GM18520 (cell line): ENCODE measurements at regions not wholly inside any gene's neighbourhood (a gene's known extent, or its start where the extent isn't known, plus 50 kb on each side); places are given as distances from the start of the nearest gene placed in this dataset.
"Not testable (repeated sequence)": the region's sequence is repeated elsewhere in the genome, so short reads cannot be mapped to it uniquely, and the experiment has no call there.

Experiments
- ATAC-seq: cut with Tn5 transposase; IDR thresholded peaks from one replicate; pipeline ENCODE4 v1.9.1; 2021; ENCODE audit not compliant: unreplicated experiment

DNA sequence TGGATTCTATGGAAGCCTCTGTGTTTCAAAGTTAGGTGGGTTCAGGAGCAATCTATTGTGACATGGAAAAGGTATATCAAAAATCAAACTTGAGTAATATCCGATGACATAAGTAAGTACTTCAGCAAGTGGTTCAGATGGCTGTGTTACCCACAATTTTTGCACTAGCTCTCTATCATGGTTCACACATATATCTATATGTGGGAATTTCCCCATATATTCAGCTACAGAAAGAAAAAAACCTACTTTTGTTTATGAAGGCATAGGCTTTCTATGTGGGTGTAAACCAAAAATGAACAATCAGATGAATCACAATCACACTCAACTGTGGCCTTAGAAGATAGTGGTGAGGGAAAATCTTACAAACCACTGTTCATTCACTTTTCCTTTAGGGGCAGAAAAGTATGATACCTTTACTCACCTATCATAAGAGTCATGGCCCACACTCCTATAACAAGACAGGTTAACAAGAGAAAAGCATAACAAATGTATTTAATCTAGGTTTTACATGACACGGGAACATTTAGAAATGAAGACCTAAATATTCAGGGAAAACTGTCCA is 449.6 kb upstream of the HTR1E start:
- no peak for ATAC-seq

DNA sequence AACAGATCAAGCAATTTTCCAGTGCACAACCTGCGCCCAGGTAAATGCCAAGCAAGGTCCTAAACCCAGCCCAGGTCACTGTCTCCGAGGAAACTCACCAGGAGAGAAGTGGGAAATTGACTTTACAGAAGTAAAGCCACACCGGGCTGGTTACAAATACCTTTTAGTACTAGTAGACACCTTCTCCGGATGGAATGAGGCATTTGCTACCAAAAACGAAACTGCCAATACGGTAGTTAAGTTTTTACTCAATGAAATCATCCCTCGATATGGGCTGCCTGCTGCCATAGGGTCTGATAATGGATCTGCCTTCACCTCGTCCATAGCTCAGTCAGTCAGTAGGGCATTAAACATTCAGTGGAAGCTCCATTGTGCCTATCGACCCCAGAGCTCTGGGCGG is 459.0 kb upstream of the HTR1E start:
- not testable (repeated sequence) for ATAC-seq

DNA sequence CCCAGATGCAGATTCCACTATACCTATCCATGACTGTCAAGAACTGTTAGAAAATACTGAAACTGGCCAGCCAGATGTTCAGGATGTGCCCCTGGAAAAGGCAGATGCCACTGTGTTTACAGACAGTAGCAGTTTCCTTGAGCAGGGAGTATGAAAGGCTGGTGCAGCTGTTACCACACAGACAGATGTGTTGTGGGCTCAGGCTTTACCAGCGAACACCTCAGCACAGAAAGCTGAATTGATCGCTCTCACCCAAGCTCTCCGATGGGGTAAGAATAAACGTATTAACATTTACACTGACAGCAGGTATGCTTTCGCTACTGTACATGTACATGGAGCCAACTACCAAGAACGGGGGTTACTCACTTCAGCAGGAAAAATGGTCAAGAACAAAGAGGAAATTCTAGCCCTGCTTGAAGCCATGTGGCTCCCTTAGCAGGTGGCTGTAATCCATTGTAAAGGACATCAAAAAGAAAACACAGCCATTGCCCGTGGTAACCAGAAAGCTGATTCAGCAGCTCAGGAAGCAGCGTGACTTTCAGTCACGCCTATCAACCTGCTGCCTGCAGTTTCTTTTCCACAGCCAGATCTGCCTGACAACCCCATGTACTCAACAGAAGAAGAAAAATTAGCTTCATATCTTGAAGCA is 459.7 kb upstream of the HTR1E start:
- ATAC-seq = no peak

DNA sequence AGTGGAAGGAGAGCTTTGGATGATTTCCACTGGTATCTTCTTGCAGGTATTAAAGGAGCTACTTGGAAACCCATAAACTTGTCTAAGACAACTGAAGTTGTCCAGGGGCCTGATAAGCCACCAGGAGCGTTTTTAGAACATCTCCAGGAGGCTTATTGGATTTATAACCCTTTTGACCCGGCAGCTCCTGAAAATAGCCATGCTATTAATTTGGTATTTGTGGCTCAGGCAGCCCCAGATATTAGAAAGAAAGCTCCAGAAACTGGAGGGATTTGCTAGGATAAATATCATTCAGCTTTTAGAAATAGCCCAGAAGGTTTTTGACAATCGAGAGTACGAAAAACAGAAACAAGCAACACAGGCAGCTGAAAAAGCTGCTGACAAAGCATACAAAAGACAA is 461.0 kb upstream of the HTR1E start:
- no peak for ATAC-seq

DNA sequence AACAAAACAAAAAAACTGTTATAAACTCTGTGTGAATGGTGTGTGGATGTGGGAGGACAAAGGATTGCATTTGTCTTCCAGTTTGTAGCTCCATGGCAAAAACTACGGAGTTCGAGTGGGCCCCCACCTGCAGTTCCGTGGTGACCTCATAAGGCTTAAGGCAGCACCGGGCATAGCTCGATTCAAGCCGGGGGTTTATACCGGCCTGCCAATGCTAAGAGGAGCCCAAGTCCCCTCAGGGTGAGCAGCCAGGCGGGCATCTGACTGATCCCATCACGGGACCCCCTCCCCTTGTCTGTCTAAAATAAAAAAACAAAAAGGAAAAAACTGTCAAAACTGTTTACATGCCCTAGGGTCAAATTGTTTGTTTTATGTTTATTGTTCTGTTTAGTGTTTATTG is 463.2 kb upstream of the HTR1E start:
- ATAC-seq = no peak

DNA sequence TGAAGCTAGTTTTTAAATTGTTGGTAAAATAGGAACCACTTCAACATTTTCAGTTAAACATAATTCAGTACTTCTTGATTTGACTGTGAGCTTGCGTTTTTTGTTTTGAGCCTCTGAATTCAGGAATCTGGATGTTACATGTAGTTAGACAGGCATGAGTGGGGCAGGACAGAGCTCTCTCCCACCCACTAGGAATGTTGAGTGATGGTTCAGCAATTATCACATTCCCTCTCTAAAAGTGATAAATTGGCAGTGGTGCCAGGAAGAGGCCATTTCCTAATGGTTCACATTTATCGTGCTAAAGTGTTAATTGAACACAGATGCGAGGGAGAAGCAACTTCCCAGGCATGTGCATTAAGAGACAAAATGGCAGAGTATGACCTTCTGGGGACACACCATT is 465.5 kb upstream of the HTR1E start:
- ATAC-seq = no peak

DNA sequence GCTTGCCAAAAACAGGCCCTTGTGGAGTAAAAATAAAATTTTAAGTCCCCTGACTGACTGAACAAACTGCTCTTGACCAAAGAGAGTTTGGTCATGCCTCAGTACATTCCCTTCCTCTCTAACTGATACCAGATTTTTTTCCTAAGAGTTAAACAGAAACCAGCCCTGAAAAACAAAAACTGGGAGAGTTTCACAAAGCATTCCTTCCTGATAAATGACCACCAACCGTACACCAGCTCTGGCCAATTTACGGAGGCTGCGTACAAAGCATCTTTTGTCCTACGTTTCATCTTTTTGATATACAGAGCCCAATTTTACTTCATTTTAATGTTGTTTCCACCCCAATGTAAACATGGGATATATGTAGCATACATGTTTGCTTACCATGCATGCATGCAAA is 477.4 kb upstream of the HTR1E start:
- ATAC-seq = no peak

DNA sequence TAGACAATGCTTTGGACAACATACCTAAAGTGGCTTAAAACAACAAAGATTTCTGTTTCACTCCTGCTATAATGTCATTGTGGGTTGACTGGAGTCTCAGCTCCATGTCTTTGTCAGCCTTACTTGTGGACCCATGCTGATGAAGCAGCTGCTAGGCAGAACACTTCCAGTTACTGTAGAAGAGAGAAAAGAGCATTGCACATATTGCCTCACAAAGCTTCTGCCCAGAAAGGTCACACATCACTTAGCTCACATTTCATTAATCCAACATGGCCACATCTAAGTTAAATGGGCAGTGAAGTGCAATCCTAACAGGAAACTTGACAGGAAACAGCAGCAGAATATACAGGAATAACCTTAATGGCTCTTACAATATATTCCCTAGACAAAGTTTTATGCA is 480.5 kb upstream of the HTR1E start:
- ATAC-seq = no peak

DNA sequence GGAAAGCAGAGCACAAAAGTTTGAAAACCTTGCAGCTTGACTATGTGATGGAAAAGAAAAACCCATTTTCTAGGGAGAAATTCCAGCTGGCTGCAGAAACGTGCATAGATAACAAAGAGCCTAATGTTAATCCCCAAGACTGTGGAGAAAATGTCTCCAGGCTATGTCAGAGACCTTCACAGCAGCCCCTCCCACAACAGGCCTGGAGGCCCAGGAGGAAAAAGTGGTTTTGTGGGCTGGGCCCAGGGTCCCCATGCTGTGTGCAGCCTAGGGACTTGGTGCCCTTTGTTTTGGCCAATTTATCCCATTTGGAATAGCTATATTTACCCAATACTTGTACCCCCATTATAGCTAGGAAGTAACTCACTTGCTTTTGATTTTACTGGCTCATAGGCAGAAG is 484.1 kb upstream of the HTR1E start:
- ATAC-seq = no peak

DNA sequence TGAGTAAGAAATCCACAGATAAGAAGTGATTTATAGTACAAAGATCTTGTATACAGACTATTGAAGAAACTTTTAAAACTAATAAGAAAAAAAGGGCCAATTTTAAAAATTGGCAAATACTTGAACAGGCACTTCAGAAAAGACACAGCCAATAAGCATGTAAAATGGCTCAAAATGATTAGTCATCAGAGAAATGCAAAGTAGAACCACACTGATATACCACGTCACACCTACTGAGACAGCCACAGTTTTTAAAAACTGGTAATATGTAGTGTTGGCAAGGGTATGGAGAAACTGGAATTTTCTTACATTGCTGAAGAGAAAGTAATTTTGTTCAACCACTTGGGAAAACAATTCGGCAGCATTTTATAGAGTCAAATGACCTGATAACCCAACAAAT is 488.9 kb upstream of the HTR1E start:
- no peak for ATAC-seq

DNA sequence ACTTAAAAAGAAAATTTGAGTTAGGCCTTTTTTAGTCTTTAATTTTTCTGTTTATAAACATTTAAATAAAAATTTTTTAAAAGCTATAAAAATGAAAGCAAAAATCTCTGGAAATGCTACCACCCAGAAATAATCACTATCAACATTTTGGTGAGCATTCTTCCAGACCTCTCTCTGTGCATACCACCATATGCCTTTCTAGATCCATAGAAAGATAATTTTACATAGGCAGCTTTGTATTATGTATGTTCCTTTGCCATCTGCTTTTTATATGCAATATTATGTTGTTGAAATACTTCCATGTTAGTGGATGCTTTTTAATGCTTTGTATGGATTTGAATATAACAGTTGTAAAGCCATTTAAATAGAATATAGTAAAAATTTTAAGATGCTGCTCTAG is 496.7 kb upstream of the HTR1E start:
- ATAC-seq = no peak

DNA sequence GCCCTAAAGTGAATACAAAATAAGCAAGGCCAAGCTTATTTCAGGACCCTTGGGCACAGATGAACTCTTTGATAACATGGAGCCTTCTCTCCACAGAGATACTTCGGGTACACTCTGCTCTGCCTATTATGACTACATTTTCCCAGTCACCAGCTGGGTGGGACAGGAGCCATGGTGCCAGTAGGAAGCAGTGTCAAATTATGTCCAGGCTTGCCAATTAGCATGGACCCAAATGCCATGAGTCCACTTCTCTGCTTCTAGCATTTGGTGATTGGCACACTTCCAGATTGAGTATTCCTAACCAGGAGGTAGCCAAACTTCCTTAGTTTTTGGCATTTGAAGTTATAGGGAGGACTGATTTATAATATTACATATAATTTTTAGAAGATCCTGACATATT is 513.8 kb upstream of the HTR1E start:
- no peak for ATAC-seq

DNA sequence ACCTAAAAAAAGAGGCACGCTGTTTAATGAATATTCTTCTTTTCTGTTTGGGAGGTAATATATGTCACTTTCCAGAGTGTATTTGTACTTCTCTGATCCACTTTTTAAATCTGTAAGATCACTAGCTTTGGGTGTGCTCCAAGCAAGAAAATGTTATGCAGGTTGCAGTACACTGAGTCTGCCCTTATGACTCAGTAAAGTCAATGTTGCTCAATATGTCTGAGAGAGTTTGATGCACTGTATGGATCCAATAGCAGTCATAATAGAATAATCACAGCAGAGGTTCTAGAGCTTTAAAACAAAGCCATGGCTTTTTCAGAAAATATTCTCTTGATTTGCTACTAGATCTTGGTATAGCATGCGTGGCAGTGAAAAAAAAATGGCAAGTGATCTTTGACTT is 525.3 kb upstream of the HTR1E start:
- no peak for ATAC-seq

DNA sequence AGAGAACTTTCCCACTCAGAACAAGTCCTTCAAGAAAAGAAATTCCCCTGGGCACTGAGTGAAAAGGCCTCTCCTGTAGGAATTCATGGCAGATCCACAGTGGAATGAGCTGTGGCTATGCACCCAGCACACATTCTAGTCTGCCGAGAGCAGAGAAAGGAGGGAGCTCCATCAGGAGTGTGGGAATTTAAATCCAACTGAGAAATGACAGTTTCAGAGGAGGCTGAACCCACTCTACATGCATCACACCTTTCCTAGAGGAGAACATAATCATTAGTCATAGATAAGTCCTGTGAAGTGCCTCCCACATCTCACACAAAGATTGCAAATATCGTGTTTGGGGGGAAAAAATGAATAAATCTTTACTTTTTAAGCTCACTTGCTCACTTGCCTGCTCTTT is 530.2 kb upstream of the HTR1E start:
- ATAC-seq = no peak

DNA sequence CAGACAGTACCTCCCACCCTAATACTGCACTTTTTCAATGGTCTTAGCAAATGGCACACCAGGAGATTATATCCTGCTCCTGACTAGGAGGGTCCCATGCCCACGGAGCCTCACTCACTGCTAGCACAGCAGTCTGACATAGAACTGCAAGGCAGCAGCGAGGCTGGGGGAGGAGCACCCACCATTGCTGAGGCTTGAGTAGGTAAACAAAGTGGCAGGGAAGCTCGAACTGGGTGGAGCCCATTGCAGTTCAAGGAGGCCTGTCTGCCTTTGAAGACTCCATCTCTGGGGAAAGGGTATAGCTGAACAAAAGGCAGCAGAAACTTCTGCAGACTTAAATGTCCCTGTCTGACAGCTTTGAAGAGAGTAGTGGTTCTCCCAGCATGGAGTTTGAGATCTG is 544.5 kb upstream of the HTR1E start:
- not testable (repeated sequence) for ATAC-seq

DNA sequence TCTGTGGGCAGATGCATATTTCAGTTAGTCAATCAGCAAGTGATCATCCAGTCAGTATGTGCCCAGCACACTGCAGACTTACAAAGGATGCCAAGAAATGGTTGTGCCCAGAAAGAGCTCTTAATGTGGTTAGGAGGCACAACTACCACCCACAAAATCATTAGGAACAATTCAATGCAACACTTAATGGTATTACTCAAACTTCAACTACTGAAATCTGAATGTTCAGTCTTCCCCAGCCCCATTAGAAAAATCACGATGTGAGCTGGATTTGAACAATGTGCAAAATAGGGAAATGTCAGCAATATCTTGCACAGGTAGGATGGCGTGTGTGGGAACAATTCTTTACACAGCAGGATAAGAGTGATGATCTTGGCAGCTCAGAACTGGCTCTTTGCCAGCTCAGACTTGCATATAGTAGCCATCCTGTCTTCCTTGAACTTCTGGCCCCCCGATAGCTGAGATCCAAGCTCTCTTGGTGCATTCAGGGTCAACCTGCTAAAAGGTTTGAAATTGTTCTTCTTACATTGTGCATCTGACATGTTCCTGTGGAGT is 556.7 kb upstream of the HTR1E start:
- ATAC-seq = no peak

DNA sequence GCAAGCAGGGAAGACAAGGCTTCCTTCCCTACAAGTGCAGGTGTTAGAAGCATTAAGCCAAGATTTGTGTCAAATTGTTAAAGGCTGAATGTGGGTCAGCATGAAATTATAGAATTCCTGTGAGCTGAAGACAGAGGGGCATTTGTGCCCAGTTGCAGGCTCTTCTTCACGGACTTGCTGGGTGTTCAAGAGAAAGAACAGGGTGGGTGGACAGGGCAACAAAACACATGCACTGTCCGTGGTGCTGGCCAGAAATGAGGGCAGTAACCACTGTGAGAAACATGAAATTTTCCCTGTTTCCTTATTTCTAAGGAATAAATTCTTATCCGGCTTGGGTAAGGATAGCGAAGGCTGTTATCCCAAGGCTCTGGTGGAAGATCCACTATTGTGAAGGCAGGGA is 579.5 kb upstream of the HTR1E start:
- ATAC-seq = no peak

DNA sequence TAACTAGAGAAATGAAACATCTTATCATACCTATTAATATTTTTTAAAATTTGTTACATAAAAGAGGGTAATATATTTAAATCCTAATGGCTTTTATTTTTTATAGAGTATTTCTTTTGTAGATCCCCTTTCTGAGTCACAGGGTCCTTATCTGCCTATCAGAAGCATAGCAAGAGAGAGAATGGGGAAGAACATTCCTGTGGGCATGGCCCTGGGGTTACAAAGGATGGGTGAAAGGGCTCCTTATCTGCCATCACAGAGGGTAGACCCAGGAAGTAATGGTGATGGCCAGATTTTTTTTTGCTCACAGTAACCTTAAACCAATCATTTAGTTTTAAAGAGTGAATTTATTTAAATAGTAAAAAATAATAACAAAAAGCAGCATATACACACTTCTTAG is 582.1 kb upstream of the HTR1E start:
- ATAC-seq = no peak

DNA sequence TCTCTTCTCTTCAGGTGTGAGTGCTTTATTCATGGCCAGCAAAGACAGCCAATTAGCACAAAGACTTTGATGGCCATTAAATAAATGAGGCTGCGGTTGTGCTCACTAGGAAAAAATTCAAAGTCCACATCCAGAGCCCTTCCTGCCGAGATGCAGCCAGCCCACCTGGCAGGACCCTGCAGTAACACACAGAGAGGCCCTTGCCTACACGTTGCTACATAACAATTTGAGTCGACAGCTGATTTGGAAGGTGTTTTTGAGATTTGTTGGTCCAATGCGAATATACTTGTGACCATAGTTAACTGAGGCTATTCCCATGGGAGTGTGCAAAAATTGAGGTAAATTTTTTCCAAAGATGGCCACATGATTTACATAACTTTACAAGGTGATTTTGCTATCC is 605.4 kb upstream of the HTR1E start:
- ATAC-seq = no peak

DNA sequence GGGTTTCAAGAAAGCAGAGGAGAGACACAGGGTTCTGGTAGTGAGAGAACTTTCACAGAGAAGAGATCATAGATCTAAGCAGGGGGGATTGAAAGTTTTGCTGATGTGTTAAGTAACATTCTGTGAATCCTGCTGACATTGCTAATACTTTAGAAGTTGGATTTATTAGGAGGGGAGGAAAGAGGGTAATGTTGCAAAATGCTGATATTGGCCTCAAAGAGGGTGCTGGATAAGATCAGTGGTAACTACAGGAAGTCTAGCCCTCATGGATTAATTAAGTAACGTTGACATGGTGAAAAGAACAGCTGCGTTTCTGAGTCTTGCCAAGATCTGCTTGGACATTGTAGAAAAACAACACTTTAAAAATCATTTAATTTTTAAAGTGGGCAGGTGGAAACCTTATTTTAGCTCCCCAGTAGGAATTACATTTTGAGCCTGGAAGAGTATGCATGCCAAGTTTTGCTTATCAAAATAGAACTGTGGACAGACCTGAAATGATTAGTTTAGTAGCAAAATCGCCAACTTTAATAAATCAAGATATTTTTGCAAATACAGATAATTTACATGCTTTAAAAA is 606.0 kb upstream of the HTR1E start:
- ATAC-seq = no peak

DNA sequence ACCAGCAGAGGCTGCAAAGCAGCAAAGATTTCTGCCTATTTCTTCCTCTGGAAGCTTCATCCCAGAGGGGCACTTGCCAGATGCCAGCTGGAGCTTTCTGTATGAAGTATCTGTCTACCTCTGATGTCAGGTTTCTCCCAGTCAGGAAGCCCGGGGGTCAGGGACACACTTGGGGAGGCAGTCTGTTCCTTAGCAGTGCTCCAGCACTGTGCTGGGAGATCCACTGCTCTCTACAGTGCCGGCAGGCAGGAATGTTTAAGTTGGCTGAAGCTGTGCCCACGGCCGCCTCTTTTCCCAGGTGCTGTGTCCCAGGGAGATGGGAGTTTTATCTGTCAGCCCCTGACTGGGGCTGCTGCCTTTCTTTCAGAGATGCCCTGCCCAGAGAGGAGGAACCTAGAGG is 631.1 kb upstream of the HTR1E start:
- no peak for ATAC-seq

DNA sequence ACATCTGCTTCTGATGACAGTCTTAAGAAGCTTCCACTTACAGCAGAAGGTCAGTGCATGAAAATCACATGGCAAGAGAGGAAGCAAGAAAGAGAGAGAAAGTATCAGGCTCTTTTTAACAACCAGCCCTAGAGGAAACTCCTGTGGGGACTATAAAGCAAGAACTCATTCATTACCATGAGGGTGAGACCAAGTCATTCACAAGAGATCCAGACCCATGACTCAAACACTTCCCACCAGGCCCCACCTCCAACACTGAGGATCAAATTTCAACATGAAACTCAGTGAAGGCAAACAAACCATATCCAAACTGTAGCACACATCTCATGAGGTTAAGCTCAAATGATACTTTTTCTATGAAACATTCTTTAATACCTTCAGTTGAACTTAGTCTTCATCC is 643.2 kb upstream of the SYNCRIP start:
- ATAC-seq = no peak
